Fibroblast of lung (primary cell): ENCODE measurements at regions not wholly inside any gene's neighbourhood (a gene's known extent, or its start where the extent isn't known, plus 50 kb on each side); places are given as distances from the start of the nearest gene placed in this dataset.

Experiments used
- DNase-seq, 2 donors: peaks; one replicate each; pipeline versions ENCODE4 v3.0.0 to v3.0.0-alpha.2; 2010; ENCODE audit warnings: low read depth in 2 of 2
- H2AFZ ChIP-seq: 2 replicates; pipeline ENCODE4 v1.5.1; 2012; ENCODE audit warnings: low read length, control low read depth, inconsistent platforms
- H3K27ac ChIP-seq: 2 replicates; pipeline ENCODE4 v1.5.1; 2011; ENCODE audit warnings: low read length, control low read depth; ENCODE audit not compliant: insufficient read depth
- H3K27me3 ChIP-seq: 2 replicates; pipeline ENCODE4 v1.5.1; 2011; ENCODE audit warnings: mild to moderate bottlenecking, low read length; ENCODE audit not compliant: control insufficient read depth, insufficient read depth
- H3K36me3 ChIP-seq: 2 replicates; pipeline ENCODE4 v1.5.1; 2011; ENCODE audit warnings: low read length; ENCODE audit not compliant: control insufficient read depth, insufficient read depth
- H3K4me1 ChIP-seq: 2 replicates; pipeline ENCODE4 v1.5.1; 2011; ENCODE audit warnings: low read length; ENCODE audit not compliant: control insufficient read depth, insufficient read depth; ENCODE audit errors: extremely low read depth
- H3K4me2 ChIP-seq: 2 replicates; pipeline ENCODE4 v1.5.1; 2011; ENCODE audit warnings: low read length, control low read depth; ENCODE audit not compliant: insufficient read depth; ENCODE audit errors: extremely low read depth
- H3K4me3 ChIP-seq, 4 experiments: fragments of 200-600 bp in 1 of 4; sonication (generic) in 1 of 4; replicated peaks in 1 of 4; 2 replicates each; pipeline ENCODE4 v1.5.1; 2011 to 2016; ENCODE audit warnings: low read length in 4 of 4, low read depth in 3 of 4, mild to moderate bottlenecking in 3 of 4, control low read depth in 2 of 4, inconsistent platforms in 1 of 4, mixed read lengths in 1 of 4; ENCODE audit not compliant: insufficient read depth in 1 of 4; ENCODE audit errors: control extremely low read depth in 1 of 4
- H3K79me2 ChIP-seq: 2 replicates; pipeline ENCODE4 v1.5.1; 2012; ENCODE audit warnings: mild to moderate bottlenecking, low read length, inconsistent platforms; ENCODE audit not compliant: control insufficient read depth, insufficient read depth
- H3K9ac ChIP-seq: 2 replicates; pipeline ENCODE4 v1.5.1; 2011; ENCODE audit warnings: mild to moderate bottlenecking, low read length, control low read depth; ENCODE audit not compliant: insufficient read depth
- H3K9me3 ChIP-seq: 2 replicates; pipeline ENCODE4 v1.5.1; 2012; ENCODE audit warnings: low read depth, low read length; ENCODE audit not compliant: control insufficient read depth, insufficient read depth
- H4K20me1 ChIP-seq: 2 replicates; pipeline ENCODE4 v1.5.1; 2011; ENCODE audit warnings: low read length; ENCODE audit not compliant: control insufficient read depth, insufficient read depth; ENCODE audit errors: extremely low read depth
- CTCF ChIP-seq, 2 donors: IDR thresholded peaks in 1 of 2; conservative IDR thresholded peaks in 1 of 2; 1 replicate in 1 of 2; 2 replicates in 1 of 2; pipeline ENCODE4 v1.5.1; 2011 to 2012; ENCODE audit warnings: low read length in 2 of 2, control low read depth in 1 of 2, inconsistent platforms in 1 of 2, low read depth in 1 of 2, mild to moderate bottlenecking in 1 of 2
- EZH2 ChIP-seq: IDR thresholded peaks from 2 replicates; pipeline ENCODE4 v1.5.1; 2012; ENCODE audit warnings: low read length, control low read depth, mild to moderate bottlenecking; ENCODE audit errors: missing control alignments

- Histone ChIP-seq H3K9ac (no peak overlapping the region), H3K4me3 (no peak overlapping the region), H3K27ac (no peak overlapping the region), H3K4me1 (no peaks in the 10 kb centered on the region), H3K9me3 (no peaks in the 10 kb centered on the region), H3K4me2 (no peak overlapping the region), H4K20me1 (no peaks in the 10 kb centered on the region), H3K27me3 (no peaks in the 10 kb centered on the region), H3K79me2 (no peaks in the 10 kb centered on the region), H3K36me3 (no peaks in the 10 kb centered on the region), H2AFZ (no peak overlapping the region)
- no peak for DNase-seq
- no peak for TF ChIP-seq CTCF (conservative IDR thresholded peaks at IDR 0.05 in 1 of 2, IDR thresholded peaks at IDR 0.05 in 1 of 2; ENCODE audit: low read depth in 1 of 2, low read length in 2 of 2)
- TF ChIP-seq EZH2 = no peak
These were observed 222.7 kb upstream of the ITGA4 start for GRCh38 chr2:181234487-181234891.

- TF ChIP-seq EZH2 (no peak), CTCF (conservative IDR thresholded peaks at IDR 0.05 in 1 of 2, IDR thresholded peaks at IDR 0.05 in 1 of 2; ENCODE audit: low read depth in 1 of 2, low read length in 2 of 2) (no peak)
- H3K27me3 ChIP-seq = no peaks in the 10 kb centered on the region
- no peaks in the 10 kb centered on the region for H3K9me3 ChIP-seq
- no peaks in the 10 kb centered on the region for H3K79me2 ChIP-seq
- no peak for DNase-seq
- no peaks in the 10 kb centered on the region for H3K4me1 ChIP-seq
- no peak overlapping the region for H3K27ac ChIP-seq
- H3K4me2 ChIP-seq = no peak overlapping the region
- H2AFZ ChIP-seq = no peak overlapping the region
- H3K36me3 ChIP-seq = no peaks in the 10 kb centered on the region
- no peaks in the 10 kb centered on the region for H4K20me1 ChIP-seq
- no peak overlapping the region for H3K9ac ChIP-seq
- H3K4me3 ChIP-seq = no peak overlapping the region
These were observed 222.2 kb upstream of the ITGA4 start for GRCh38 chr2:181235011-181235410.

- H3K79me2 ChIP-seq = no peaks in the 10 kb centered on the region
- TF ChIP-seq CTCF (conservative IDR thresholded peaks at IDR 0.05 in 1 of 2, IDR thresholded peaks at IDR 0.05 in 1 of 2; ENCODE audit: low read depth in 1 of 2, low read length in 2 of 2) (no peak), EZH2 (no peak)
- no peak for DNase-seq
- no peaks in the 10 kb centered on the region for H3K27me3 ChIP-seq
- H3K4me3 ChIP-seq = no peak overlapping the region
- no peak overlapping the region for H3K27ac ChIP-seq
- no peak overlapping the region for H3K9ac ChIP-seq
- no peak overlapping the region for H2AFZ ChIP-seq
- H3K9me3 ChIP-seq = no peaks in the 10 kb centered on the region
- H3K4me2 ChIP-seq = no peak overlapping the region
- no peaks in the 10 kb centered on the region for H4K20me1 ChIP-seq
- no peaks in the 10 kb centered on the region for H3K36me3 ChIP-seq
- H3K4me1 ChIP-seq = no peaks in the 10 kb centered on the region
These were observed 221.3 kb upstream of the ITGA4 start for GRCh38 chr2:181235683-181236459.
